ENCODE measurements at regions not wholly inside any gene's neighbourhood (a gene's known extent, or its start where the extent isn't known, plus 50 kb on each side); places are given as distances from the start of the nearest gene placed in this dataset.

- TF ChIP-seq POLR2A (IDR thresholded peaks at IDR 0.05; ENCODE audit: extremely low read depth, insufficient read length): no peak
- TF ChIP-seq MYC (IDR thresholded peaks at IDR 0.05; ENCODE audit: low read depth, low read length): no peak
These were observed 414.3 kb downstream of the KIF16B start for GRCh38 chr20:16158976-16159286.

Measured in NB4 (cell line).